GM13976 (cell line): ENCODE measurements at regions not wholly inside any gene's neighbourhood (a gene's known extent, or its start where the extent isn't known, plus 50 kb on each side); places are given as distances from the start of the nearest gene placed in this dataset.

ENCODE experiments used
- DNase-seq: peaks from one replicate; pipeline ENCODE4 v3.0.0; 2012; ENCODE audit warnings: low spot score
- in situ Hi-C: fragments of 300-500 bp; cut with MboI; formaldehyde crosslinking; loops from one replicate; pipeline ENCODE4 v1.12.0; 2022; ENCODE audit warnings: low sequenced_read_pairs, mixed read lengths, inconsistent platforms; ENCODE audit not compliant: unreplicated experiment
- TF ChIP-seq, protein P1 (sequence below): IDR thresholded peaks from 2 replicates; pipeline ENCODE4 v1.5.1; 2012; ENCODE audit warnings: borderline replicate concordance, mild to moderate bottlenecking; ENCODE audit not compliant: insufficient read depth; ENCODE audit errors: extremely low read depth, missing control alignments, control extremely low read depth

DNA sequence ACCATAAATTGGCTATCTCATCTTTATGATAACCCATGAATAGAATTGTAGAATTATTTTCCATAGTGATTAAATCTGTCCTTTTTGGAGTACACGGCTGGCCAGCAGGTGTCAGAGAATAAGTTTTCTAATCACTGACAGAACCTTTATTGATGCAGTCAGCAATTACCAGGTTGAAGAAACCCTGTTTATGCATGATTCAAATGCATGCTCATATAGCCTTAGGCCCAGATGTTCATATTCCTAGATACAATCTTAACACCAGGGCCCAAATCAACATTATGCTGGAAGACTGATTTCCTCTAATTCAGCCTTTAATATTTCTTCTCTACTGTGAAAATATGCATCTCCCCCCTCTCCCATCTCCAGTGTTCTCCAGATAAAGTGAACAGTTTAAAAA lies 243.5 kb upstream of the DCBLD2 start:
- TF ChIP-seq, protein P1, sequence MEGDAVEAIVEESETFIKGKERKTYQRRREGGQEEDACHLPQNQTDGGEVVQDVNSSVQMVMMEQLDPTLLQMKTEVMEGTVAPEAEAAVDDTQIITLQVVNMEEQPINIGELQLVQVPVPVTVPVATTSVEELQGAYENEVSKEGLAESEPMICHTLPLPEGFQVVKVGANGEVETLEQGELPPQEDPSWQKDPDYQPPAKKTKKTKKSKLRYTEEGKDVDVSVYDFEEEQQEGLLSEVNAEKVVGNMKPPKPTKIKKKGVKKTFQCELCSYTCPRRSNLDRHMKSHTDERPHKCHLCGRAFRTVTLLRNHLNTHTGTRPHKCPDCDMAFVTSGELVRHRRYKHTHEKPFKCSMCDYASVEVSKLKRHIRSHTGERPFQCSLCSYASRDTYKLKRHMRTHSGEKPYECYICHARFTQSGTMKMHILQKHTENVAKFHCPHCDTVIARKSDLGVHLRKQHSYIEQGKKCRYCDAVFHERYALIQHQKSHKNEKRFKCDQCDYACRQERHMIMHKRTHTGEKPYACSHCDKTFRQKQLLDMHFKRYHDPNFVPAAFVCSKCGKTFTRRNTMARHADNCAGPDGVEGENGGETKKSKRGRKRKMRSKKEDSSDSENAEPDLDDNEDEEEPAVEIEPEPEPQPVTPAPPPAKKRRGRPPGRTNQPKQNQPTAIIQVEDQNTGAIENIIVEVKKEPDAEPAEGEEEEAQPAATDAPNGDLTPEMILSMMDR = no peak
- no peak for DNase-seq
- in situ Hi-C loops = no loop called here

- TF ChIP-seq, protein P1 = no peak
- DNase-seq = no peak
- in situ Hi-C loops = no loop called here
Measured at GRCh38 chr3:99143493-99143892, 242.0 kb upstream of the DCBLD2 start.

- in situ Hi-C loops = no loop called here
- TF ChIP-seq, protein P1 = no peak
Measured at GRCh38 chr3:99134986-99135385, 233.5 kb upstream of the DCBLD2 start.

GRCh38 chr3:99131876-99132275 lies 230.4 kb upstream of the DCBLD2 start:
- TF ChIP-seq, protein P1 = no peak
- in situ Hi-C loops = no loop called here
- DNase-seq = no peak

More at GRCh38 chr3:99134986-99135385, 233.5 kb upstream of the DCBLD2 start:
- no peak for DNase-seq

GRCh38 chr3:99128725-99129505 lies 227.4 kb upstream of the DCBLD2 start:
- DNase-seq = no peak
- in situ Hi-C loops = no loop called here

DNA sequence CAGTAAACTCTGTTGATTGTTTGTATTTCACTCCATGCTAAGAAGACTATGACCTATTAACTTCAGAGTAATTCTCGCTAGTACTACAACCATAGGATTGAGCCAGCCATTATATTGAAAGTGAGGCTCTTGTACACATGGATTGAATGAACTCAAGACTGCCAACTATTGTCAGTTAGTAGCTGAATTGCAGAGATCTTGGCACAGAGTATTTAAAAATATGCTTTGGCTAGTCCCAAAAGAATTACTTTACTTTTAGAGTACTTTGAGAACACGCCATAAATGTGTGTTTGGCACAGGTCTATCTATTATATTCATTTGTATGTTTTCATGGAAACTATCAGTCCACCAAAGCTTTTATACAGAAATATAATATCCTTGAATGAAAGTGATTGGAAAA lies 226.7 kb upstream of the DCBLD2 start:
- DNase-seq = no peak
- TF ChIP-seq, protein P1 = no peak
- in situ Hi-C loops = no loop called here

More at GRCh38 chr3:99128725-99129505, 227.4 kb upstream of the DCBLD2 start:
- TF ChIP-seq, protein P1 = no peak

DNA sequence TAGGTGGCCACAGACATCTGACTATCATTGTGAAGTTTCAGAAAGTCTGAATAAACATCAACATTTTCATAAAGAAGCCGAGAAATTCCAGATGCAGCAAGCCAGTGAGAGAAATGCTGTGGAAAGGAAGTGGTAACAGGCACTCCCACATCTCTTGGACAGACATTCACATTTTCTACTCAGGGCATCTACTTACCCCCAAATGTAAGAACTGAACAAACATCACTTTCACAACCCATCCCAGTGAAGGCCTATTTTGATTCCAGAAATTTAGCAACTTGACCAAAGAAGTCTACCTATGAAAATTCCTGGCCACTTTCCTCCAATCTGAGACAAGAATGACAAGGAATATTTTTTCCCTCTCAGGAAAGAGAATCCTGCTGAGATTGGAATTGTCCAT lies 224.8 kb upstream of the DCBLD2 start:
- DNase-seq = no peak
- TF ChIP-seq, protein P1 = no peak
- in situ Hi-C loops = no loop called here
